ENCODE measurements at regions not wholly inside any gene's neighbourhood (a gene's known extent, or its start where the extent isn't known, plus 50 kb on each side); places are given as distances from the start of the nearest gene placed in this dataset.
"Not testable (repeated sequence)": the region's sequence is repeated elsewhere in the genome, so short reads cannot be mapped to it uniquely, and the experiment has no call there.

GRCh38 chr11:49499117-49499516 is 290.7 kb upstream of the FOLH1 start:
- no peaks in the 10 kb centered on the region for H3K36me3 Mint-ChIP-seq
- ATAC-seq (replicated peaks) (no peak), DNase-seq (no peak)
- no peaks in the 10 kb centered on the region for H3K27me3 Mint-ChIP-seq
- no peak overlapping the region for H3K4me3 Mint-ChIP-seq
- peaks cover 0 to 5% of the 10 kb centered on the region in 2 donors for H3K9me3 Mint-ChIP-seq
- H3K27ac Mint-ChIP-seq, result no peak overlapping the region
- H3K4me1 Mint-ChIP-seq, result no peaks in the 10 kb centered on the region

GRCh38 chr11:49505231-49505630 is 296.8 kb upstream of the FOLH1 start:
- Mint-ChIP-seq H3K4me3 (no peak overlapping the region), H3K27me3 (no peaks in the 10 kb centered on the region), H3K4me1 (no peaks in the 10 kb centered on the region), H3K27ac (no peak overlapping the region), H3K9me3 (peaks cover 0 to 8% of the 10 kb centered on the region in 2 donors), H3K36me3 (no peaks in the 10 kb centered on the region)
- ATAC-seq (replicated peaks), result no peak
- no peak for DNase-seq

GRCh38 chr11:49526240-49526829 is 317.9 kb upstream of the FOLH1 start:
- not testable (repeated sequence) for H3K4me1 Mint-ChIP-seq, DNase-seq, H3K4me3 Mint-ChIP-seq, H3K36me3 Mint-ChIP-seq, H3K9me3 Mint-ChIP-seq, H3K27me3 Mint-ChIP-seq, H3K27ac Mint-ChIP-seq
- peak; percentile 77 to 90 for ATAC-seq (replicated peaks)

GRCh38 chr11:49533204-49533603 is 324.8 kb upstream of the FOLH1 start:
- Mint-ChIP-seq H3K27ac (no peak overlapping the region), H3K27me3 (no peaks in the 10 kb centered on the region), H3K36me3 (no peaks in the 10 kb centered on the region), H3K9me3 (peaks cover 6 to 9% of the 10 kb centered on the region in 2 donors), H3K4me3 (no peak overlapping the region), H3K4me1 (no peaks in the 10 kb centered on the region)
- ATAC-seq (replicated peaks) (no peak), DNase-seq (no peak)

- not testable (repeated sequence) for H3K4me1 Mint-ChIP-seq; H3K27me3 Mint-ChIP-seq; H3K27ac Mint-ChIP-seq; H3K36me3 Mint-ChIP-seq; ATAC-seq (replicated peaks); DNase-seq; H3K9me3 Mint-ChIP-seq; H3K4me3 Mint-ChIP-seq
Observed at GRCh38 chr11:49538927-49539326, 330.5 kb upstream of the FOLH1 start.

GRCh38 chr11:49558261-49558847 is 350.0 kb upstream of the FOLH1 start:
- not testable (repeated sequence) for H3K4me3 Mint-ChIP-seq, H3K36me3 Mint-ChIP-seq

GRCh38 chr11:49560593-49560992 is 352.2 kb upstream of the FOLH1 start:
- peaks cover 7 to 27% of the 10 kb centered on the region in 2 donors for H3K27me3 Mint-ChIP-seq
- H3K9me3 Mint-ChIP-seq; DNase-seq; ATAC-seq (replicated peaks); H3K4me3 Mint-ChIP-seq; H3K4me1 Mint-ChIP-seq; H3K36me3 Mint-ChIP-seq; H3K27ac Mint-ChIP-seq: not testable (repeated sequence)

More at GRCh38 chr11:49558261-49558847, 350.0 kb upstream of the FOLH1 start:
- peaks cover 7 to 27% of the 10 kb centered on the region in 2 donors for H3K27me3 Mint-ChIP-seq
- H3K27ac Mint-ChIP-seq; H3K9me3 Mint-ChIP-seq; DNase-seq; H3K4me1 Mint-ChIP-seq; ATAC-seq (replicated peaks): not testable (repeated sequence)

GRCh38 chr11:49561240-49561880 is 353.0 kb upstream of the FOLH1 start:
- H3K27ac Mint-ChIP-seq; H3K36me3 Mint-ChIP-seq; ATAC-seq (replicated peaks); H3K9me3 Mint-ChIP-seq; DNase-seq; H3K4me1 Mint-ChIP-seq; H3K4me3 Mint-ChIP-seq: not testable (repeated sequence)
- peaks cover 7 to 27% of the 10 kb centered on the region in 2 donors for H3K27me3 Mint-ChIP-seq

- not testable (repeated sequence) for H3K4me3 Mint-ChIP-seq; H3K9me3 Mint-ChIP-seq; ATAC-seq (replicated peaks); DNase-seq; H3K36me3 Mint-ChIP-seq; H3K4me1 Mint-ChIP-seq; H3K27ac Mint-ChIP-seq
- H3K27me3 Mint-ChIP-seq, result peaks cover 7 to 27% of the 10 kb centered on the region in 2 donors
Observed at GRCh38 chr11:49562262-49562661, 353.9 kb upstream of the FOLH1 start.

- ATAC-seq (replicated peaks); H3K4me1 Mint-ChIP-seq; H3K4me3 Mint-ChIP-seq; H3K27me3 Mint-ChIP-seq; H3K9me3 Mint-ChIP-seq; H3K36me3 Mint-ChIP-seq; DNase-seq; H3K27ac Mint-ChIP-seq: not testable (repeated sequence)
Observed at GRCh38 chr11:49579492-49579891, 371.1 kb upstream of the FOLH1 start.

- H3K36me3 Mint-ChIP-seq; ATAC-seq (replicated peaks); H3K4me1 Mint-ChIP-seq; H3K27ac Mint-ChIP-seq; DNase-seq; H3K4me3 Mint-ChIP-seq; H3K9me3 Mint-ChIP-seq; H3K27me3 Mint-ChIP-seq: not testable (repeated sequence)
Observed at GRCh38 chr11:49585495-49585894, 366.7 kb upstream of the OR4C13 start.

- H3K4me3 Mint-ChIP-seq; H3K4me1 Mint-ChIP-seq; H3K36me3 Mint-ChIP-seq; H3K9me3 Mint-ChIP-seq; H3K27me3 Mint-ChIP-seq; DNase-seq; ATAC-seq (replicated peaks); H3K27ac Mint-ChIP-seq: not testable (repeated sequence)
Observed at GRCh38 chr11:49608892-49609291, 343.3 kb upstream of the OR4C13 start.

GRCh38 chr11:49623872-49624271 is 328.3 kb upstream of the OR4C13 start:
- H3K9me3 Mint-ChIP-seq; H3K27me3 Mint-ChIP-seq; H3K4me3 Mint-ChIP-seq; H3K36me3 Mint-ChIP-seq; H3K27ac Mint-ChIP-seq; DNase-seq; ATAC-seq (replicated peaks); H3K4me1 Mint-ChIP-seq: not testable (repeated sequence)

- not testable (repeated sequence) for H3K4me1 Mint-ChIP-seq; DNase-seq; ATAC-seq (replicated peaks); H3K27me3 Mint-ChIP-seq; H3K9me3 Mint-ChIP-seq; H3K27ac Mint-ChIP-seq; H3K36me3 Mint-ChIP-seq; H3K4me3 Mint-ChIP-seq
Observed at GRCh38 chr11:49670705-49671104, 281.5 kb upstream of the OR4C13 start.

- H3K27me3 Mint-ChIP-seq; H3K4me3 Mint-ChIP-seq; DNase-seq; H3K36me3 Mint-ChIP-seq; H3K27ac Mint-ChIP-seq; H3K4me1 Mint-ChIP-seq; ATAC-seq (replicated peaks): not testable (repeated sequence)
- H3K9me3 Mint-ChIP-seq, result peaks cover 8 to 12% of the 10 kb centered on the region in 2 donors
Observed at GRCh38 chr11:49702121-49702520, 250.1 kb upstream of the OR4C13 start.

All from stimulated activated naive B cell treated with anti-CD40 and anti-IgM and Interleukin-4, amounts not matched to agents 10 μg/mL and 1 μg/mL and 100 μg/mL, for 72 hours (primary cell).